NCI-H1694 treated with DMSO at 0.1 percent for 48 hours (cell line): ENCODE measurements at regions not wholly inside any gene's neighbourhood (a gene's known extent, or its start where the extent isn't known, plus 50 kb on each side); places are given as distances from the start of the nearest gene placed in this dataset.
"Not testable (repeated sequence)": the region's sequence is repeated elsewhere in the genome, so short reads cannot be mapped to it uniquely, and the experiment has no call there.

Experiments
- DNase-seq: peaks from one replicate; lab custom pipeline; 2025; lab: John Stamatoyannopoulos, UW

DNA sequence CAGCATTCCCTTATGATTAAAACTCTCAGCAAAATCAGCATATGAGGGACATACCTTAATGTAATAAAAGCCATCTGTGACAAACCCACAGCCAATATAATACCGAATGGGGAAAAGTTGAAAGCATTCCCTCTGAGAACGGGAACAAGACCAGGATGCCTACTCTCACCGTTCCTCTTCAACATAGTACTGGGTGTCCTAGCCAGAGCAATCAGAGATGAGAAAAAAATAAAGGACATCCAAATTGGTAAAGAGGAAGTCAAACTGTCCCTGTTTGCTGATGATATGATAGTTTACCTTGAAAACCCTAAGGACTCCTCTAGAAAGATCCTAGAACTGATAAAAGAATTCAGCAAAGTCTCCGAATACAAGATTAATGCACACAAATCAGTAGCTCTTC is 141.6 kb upstream of the MAN1A1 start:
- not testable (repeated sequence) for DNase-seq

DNA sequence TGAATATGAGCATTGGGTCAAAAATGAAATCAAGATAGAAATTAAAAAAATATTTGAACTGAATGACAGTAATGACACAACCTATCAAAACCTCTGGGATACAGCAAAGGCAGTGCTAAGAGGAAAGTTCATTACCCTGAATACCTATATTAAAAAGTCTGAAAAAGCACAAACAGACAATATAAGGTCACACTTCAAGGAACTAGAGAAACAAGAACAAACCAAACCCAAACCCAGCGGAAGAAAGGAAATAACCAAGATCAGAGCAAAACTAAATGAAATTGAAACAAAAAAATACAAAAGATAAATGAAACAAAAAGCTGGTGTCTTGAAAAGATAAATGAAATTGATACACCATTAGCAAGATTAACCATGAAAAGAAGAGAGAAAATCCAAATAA is 140.5 kb upstream of the MAN1A1 start:
- DNase-seq, result not testable (repeated sequence)

DNA sequence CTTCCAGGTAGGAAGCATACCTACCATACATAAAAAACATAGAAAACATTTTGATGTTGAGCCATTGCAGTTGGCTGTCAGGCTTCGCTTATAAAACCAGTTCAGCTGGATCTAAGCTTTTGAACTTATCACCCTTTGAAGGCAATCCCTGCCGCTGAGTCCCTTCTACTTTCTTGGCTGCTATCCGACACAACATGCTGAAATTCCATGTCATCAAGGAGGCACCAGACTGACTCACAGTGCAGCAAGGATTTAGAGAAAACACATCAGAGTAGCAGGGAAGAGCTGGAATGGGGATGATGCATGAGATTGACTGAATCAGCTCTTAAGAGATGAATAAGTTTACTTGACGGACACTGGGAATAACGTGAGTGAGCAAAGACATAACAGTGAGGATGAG is 135.0 kb upstream of the MAN1A1 start:
- DNase-seq, result no peak

DNA sequence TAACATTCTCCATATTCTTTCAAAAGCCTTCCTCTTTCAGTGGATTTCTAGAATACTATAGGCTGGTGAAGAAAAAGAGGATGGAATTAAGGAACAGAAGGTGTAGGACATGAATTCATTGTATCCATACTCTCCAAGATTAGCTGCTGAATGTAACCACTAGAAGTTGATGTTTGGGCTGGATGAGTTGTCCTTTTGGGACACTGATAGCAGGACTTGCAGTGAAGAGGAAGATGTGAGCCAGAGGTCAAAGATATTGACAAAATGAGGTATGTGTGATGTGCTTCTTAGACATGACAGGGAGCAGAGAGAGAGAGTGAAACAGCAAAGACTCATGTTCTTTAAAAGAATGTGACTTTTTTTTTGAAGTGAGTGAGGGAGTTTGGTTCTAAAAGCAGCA is 134.3 kb upstream of the MAN1A1 start:
- DNase-seq, result no peak

DNA sequence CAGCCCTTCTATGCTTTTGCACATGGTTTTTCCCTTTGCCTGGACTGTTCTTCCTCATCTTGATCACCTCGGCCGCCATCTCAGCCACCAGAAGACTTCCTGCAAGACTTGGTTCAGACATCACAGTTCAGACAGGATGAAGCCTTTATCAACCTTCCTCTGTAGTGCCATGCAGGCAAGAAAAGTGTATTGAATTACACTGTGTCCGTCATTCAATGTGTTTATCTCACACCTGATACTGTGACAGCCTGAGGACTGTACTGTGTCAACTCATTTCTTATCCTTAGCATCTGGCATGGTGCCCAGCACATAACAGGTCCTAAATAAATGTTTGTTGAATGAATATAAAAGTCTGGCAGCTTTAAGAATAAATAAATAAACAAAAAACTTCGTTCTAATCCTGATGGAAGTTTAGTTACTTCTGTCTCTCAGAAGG is 133.3 kb upstream of the MAN1A1 start:
- no peak for DNase-seq

DNA sequence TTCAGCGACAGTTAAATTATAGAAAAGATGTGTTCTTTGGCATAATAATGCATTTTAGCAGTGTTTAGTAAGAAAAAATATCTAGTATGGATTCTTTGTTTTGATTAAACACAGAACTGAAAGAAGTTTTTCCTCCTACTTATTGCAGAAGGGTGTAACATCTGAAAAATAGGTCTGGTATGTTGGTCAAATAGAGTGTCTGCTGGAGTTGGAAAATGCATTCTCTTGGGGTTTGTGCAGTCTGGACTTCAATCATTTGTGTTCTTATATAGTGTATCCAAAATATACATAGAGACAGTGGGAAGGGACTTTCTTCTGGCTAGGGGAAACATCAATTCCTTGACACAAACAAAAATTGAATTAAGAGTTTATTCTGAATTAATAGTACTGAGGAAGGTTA is 132.4 kb upstream of the MAN1A1 start:
- no peak for DNase-seq

DNA sequence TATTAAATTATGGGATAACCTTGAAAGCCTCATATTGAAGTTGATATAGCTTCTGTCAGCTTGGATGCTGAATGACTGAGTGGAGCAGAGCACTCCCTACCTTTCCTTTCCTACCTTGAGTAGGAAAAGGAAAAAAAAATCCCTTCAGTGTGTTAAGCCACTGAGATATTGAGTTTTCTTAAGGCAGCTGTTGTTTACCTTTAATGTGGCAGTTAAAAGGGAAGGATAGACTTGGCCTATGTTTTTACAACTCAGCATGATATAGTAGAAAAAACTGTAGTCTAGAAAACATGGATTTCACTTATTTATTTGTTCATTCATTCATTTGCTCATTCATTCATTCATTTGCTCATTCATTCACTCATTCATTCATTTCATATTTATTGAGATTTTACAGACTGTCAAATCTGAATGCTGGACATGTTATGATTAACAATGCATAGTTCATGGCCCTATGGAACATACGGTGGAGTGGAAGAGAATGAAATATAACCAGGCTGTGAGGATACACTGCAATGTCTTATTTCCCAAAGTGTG is 131.5 kb upstream of the MAN1A1 start:
- no peak for DNase-seq

DNA sequence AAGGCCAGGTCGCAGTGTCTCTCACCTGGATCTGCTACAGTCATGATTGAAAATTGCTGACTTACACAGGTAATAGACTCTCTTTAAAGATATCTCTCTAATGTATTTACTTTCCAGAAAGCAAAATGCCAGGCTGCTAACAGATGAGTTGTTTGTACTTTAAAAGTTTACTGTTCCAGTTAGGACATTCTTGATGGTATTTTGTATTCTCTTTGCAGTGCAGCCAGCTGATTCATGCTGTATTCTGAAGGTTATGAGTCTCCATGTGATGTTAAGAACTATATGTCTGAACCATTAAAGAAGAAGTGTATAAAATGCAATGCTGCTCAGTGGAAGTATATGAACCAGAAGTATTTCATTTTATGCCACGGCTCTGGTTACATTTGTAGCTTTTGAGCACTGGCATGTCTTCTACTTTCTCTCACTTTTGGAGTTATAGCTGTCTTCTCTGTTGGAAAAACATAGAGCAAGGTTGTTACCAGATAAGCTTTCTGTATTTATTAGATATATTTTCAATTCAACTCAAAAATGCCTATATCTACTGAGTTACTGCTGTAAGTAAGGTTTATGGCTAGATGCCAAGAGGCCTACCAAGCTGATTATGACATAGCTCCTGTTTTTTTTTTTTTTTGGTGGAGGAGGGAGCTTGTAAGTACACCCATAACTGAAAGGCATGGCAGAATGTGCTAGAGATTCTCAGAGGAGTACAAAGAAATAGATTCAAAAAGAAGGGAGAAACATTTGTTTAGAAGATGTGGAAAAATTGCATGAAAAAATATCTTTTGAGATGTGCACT is 130.5 kb upstream of the MAN1A1 start:
- no peak for DNase-seq

DNA sequence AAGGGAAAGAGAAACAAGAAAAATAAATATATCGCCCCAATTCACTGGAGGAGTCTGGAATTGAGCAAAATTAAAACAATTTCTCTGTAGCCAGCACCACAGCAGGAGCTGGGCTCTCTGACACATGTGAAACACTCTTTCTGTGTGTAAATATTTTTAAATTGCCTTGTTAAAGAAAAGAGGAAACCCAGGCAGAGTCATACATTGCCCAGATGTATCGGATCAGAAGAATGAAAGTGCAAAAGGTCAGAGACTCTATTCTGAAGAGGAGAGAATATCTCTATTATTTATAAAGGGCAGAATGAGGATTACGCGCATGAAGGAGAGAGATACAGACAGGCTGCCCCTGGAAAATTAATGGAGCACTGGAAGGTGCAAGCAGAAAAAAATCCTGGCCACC is 127.0 kb upstream of the MAN1A1 start:
- no peak for DNase-seq

DNA sequence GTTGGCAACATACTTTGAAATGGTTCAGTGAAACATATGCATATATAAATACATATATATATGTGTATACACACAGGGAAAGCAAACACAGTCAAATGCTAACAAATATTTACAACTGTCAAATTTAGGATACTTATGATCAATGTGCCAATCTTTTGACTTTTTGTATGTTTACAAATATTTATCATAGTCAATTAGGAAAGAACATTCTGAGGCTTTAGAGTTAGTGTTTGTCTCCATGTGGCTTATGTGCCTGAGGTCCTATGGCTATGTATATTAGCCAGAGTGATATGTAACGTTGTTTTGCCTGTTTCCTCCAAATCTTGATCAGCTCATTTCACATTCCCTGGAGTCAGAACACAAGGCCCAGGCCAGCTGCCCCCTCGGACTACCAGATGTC is 126.5 kb upstream of the MAN1A1 start:
- DNase-seq, result no peak

DNA sequence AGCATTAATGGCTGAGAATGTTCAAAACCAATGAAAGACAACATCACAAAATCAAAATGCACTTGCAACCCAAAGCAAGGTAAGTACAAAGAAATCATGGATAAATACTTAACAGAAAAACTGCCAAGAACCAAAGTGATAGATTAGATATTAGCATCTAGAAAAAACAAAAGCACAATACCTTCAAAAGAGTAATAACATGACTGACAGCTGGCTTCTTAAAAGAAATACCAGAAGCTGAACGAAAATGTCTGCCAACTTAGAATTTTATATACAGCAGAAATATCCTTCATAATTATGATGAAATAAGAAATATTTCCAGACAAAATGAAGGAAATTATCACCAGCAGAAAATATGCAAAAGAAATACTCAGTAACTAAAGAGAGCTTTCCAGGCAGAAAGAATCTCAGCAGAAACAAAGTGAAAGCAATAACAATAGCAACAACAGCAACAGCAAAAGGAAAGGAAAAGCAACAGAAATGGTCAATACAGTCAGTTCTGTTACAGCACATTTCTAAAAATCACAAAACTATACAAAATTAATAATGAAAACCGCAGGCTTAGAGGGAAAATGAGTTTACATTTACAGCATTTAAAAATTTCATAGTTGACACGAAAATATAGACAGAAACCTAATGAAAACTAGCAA is 121.5 kb upstream of the MAN1A1 start:
- no peak for DNase-seq

DNA sequence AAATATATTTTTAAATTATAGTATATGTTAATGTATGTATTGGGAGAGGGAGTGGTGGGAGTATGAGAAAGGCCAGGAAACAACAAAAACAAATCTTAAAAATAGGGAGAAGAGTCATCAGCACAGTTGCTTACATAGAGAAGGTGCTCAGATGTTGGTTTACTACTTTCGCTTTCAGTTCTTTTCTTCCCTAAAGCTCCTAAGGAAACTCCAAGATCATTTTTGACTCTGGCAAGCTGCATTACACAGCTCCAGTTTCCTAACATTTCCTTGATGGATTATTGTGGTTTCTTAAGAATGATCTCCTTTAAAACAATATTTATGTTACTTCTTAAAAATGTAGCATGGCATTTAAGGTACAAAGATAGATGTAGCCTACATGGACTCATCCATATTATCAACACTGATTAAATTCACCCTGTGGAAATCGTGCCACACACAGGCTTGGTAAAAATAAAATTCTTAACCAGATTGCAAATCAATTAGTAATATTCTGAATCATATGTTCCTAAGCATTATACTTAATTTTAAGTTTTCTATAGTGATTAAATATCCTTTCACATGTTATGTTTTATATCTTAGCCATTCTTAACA is 118.0 kb upstream of the MAN1A1 start:
- no peak for DNase-seq

DNA sequence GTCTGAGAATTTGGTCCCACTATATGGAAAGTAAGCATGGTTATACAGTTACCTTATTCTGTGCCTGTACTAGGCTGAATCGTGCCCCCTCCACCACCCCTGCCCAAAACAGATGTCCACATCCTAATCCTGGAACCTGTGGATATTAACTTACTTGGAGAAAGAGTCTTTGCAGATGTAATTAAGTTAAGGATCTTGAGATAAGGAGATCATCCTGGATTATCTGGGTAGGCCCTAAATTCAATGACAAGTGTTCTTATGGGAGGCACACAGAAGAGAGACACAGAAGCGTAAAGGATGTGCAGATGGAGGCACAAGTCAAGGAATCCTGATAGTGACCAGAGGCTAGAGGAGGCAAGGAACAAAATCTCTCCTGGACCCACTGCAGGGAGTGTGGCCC is 116.7 kb upstream of the MAN1A1 start:
- no peak for DNase-seq

DNA sequence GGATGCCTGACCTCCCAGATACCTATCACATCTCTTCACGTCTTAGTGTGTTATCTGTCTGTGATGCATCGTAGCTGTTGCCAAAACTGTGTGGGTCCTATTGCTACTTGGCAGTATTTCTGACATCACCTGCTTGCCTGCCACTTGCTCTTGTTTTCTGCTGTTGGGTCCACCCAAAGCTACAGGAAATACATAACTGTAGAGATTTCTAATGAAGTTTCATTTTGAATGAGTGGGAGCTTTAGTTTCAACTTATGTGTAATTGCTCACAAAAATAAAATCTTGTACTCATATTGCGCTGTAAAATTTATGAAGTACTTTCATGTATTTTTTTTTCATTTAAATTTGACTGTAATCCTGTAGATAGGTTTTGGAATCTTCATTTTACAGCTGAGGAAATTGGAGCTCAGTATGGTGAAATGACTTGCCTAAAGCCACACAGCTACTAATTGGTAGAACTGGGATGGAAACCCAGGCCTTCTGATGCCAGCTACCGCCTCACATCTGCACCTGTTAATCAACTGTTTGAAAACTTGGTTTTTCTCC is 113.6 kb upstream of the MAN1A1 start:
- DNase-seq, result no peak

DNA sequence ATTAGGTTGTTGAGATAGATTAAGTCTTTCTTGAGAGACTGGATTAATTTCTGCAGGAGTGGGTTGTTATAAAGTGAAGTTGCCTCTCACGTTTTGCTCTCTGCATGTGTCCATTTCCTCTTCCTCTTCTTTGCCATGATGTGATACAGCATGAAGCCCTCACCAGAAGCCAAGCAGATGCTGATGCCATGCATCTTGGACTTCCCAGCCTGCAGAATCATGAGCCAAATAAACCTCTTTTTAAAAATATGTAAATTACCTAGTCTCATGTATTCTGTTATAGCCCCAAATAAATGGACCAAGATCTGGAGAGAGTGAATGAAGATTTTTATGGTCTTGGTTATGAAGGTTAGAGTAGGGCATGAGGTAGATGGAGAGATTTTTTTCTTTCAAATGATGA is 111.6 kb upstream of the MAN1A1 start:
- DNase-seq, result no peak

DNA sequence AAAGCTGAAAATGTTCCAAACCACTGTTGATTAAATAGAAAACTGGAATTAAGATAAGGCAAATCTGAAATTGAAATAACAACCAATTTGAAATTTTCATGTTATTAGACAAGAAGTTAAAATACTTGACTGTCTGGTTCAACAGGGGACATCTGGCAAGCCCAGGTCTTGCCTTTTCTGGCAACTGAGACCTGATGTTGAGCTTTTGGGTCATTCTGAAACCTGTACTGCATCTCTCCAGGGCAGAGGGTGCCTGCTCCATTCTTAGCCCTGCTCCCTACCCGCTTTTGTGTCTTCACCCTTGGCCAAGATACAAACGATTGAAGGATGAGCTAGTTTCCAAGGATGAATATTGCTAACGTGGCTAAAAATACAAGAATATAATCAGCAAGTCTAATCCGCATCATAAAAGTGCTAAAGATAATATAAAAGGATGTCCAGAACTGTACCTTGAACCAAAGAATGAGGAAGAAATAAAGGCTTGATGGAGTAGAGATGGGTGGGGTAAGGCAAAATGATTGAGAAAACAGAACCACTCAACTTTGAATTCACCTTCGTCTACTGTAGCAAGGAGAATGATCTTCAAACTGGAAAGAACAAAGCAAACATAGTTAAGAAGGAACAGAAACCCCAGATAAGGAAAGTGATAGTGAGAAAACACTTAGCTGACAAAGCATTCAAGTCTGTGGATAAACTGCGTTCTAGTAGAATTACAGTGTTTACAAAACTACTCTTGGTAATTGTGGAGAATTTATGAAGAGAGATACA is 109.8 kb upstream of the MAN1A1 start:
- DNase-seq, result no peak

DNA sequence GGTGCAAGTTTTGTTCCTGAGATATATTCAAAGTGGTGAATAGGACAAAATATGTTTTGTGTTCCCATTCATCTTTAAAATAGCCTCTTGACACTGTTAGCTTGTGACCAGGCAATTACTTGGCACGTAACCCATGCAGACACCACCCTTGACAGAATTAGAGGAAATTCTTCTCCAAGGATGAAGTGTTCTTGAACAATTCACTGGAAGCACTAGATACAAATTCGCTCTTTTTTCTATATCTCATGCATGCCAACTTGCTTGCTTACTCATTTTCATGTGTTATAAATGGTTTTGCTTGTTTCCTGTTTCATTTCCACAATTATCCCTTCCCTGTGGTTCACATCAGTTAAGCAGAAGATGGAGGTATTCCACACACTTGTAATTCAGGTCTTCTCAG is 105.2 kb upstream of the MAN1A1 start:
- no peak for DNase-seq

DNA sequence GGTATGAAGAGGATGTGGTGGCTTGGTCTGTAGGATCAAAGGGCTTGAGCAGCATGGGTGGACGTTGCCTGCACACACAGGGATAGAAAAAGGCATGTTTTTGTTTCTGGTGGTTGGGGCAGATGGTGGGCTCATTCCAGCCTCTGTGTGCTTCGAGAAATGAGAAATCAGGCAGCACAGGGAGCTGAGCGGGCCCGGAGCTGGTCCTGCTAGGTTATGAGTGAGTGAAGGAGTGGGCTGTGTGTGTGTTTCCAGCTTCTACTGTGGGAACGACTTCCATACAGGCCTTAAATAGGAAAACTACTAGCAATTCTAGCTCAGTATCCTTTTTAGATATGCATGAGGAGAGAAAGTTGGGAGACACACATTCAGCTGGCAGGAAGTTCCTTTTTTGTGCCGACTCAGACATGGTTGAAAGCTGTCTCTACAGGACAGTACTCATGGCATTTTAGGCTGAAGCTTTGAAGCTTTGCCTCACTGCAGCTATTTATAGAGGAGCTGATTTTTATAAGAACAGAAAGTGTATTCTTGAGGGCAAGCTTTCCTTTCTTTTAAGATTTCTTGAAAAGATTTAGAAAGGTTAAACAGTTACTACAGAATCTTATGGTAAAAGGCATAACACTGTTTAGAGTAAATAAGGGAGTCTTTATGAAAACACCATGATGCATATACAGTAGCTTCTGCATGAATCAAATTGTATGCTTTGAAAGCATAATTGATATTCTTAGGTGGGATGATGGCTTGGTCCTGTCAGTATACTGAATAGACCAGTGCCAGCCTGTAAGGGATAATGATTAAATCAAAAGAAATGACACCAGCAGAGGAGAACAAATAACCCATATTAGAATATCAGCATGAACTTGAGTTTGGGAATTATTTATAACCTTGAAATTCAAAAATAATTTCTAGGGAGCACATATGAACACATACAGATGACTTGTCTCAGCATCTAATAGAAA is 104.0 kb upstream of the MAN1A1 start:
- no peak for DNase-seq

DNA sequence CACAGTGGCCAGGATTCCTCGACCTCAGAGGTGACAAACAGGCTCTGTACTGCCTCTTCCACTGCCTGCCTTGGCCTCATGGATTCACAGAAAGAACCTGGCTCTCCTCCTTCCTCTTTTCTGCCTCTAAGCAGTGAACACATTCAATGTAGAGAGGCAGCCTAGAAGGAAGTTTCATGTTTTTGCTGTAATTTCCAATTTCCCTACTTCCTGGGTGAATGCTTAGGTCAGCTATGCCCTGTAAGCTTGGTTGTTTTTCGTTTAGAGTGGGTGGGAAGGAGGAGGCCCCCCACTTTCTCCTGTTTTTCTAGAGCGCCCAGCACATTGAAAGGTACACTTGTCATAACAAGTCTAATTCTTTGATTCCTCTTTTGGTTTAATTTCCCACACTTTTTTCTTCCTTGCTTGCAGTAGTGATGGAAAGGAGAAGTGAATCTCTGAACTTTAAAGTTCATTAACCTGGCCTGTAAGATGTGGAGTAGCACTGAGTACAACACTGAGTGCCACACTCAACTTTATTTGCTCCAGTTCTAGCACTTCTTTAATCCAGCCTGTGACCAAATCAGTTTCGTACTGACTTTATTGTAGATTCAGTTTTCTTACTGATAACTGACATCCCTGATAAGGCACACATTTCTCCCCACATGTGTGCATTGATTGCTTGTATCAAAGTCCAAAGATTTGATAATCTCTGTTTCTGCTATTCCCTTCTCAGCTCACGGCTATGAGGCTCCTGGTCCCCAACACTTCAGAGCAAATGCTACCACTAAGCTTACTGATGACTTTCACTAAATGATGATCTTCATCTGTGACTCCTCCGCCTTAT is 100.0 kb upstream of the MAN1A1 start:
- no peak for DNase-seq

DNA sequence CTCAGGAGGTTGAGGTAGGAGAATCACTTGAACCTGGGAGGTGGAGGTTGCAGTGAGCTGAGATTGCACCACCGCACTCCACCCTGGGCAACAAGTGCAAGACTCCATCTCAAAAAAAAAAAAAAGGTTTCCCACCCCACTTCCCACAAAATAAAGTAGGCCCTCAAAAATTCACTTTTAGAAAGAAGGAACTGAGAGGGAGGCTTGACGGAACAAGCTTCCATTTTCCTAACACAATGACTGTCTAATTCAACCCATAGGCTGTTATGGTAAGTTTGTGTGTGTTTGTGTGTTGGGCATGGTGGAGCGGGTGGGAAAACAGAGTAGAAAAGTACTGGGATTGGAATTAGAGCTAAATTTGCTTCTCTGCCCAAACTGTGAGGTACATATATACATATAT is 98.4 kb upstream of the MAN1A1 start:
- no peak for DNase-seq
